Loucy (cell line): ENCODE measurements at regions not wholly inside any gene's neighbourhood (a gene's known extent, or its start where the extent isn't known, plus 50 kb on each side); places are given as distances from the start of the nearest gene placed in this dataset.

Experiments
- H2AFZ ChIP-seq: fragments of 200-600 bp; sonication (generic); 2 replicates; pipeline ENCODE4 v1.6.0; 2016; ENCODE audit warnings: antibody characterized with exemption, mild to moderate bottlenecking, low read length, moderate library complexity
- H3F3A ChIP-seq: fragments of 200-600 bp; 2 replicates; pipeline ENCODE4 v1.6.0; 2016; ENCODE audit warnings: antibody characterized with exemption, low read depth, mild to moderate bottlenecking
- H3K27me3 ChIP-seq: fragments of 200-600 bp; sonication (generic); 2 replicates; pipeline ENCODE4 v1.6.1; 2014; ENCODE audit warnings: low read length, mild to moderate bottlenecking; ENCODE audit not compliant: insufficient read depth, poor library complexity, severe bottlenecking
- H3K36me3 ChIP-seq: fragments of 200-600 bp; sonication (generic); 2 replicates; pipeline ENCODE4 v1.6.1; 2016; ENCODE audit warnings: low read length; ENCODE audit not compliant: insufficient read depth
- H3K4me1 ChIP-seq: fragments of 200-600 bp; sonication (generic); 2 replicates; pipeline ENCODE4 v1.5.1; 2014; ENCODE audit warnings: low read length, mild to moderate bottlenecking; ENCODE audit not compliant: insufficient read depth, poor library complexity, severe bottlenecking
- H3K4me2 ChIP-seq: fragments of 200-600 bp; sonication (generic); 2 replicates; pipeline ENCODE4 v1.6.0; 2014; ENCODE audit warnings: antibody characterized with exemption, low read length, low read depth, mild to moderate bottlenecking; ENCODE audit not compliant: poor library complexity, severe bottlenecking
- H3K4me3 ChIP-seq: fragments of 200-600 bp; sonication (generic); 2 replicates; pipeline ENCODE4 v1.5.1; 2014; ENCODE audit warnings: low read length, mild to moderate bottlenecking, mixed read lengths; ENCODE audit not compliant: poor library complexity, severe bottlenecking
- H3K79me2 ChIP-seq: fragments of 200-600 bp; sonication (generic); 2 replicates; pipeline ENCODE4 v1.6.1; 2014; ENCODE audit warnings: low read length; ENCODE audit not compliant: insufficient read depth
- H3K9ac ChIP-seq: fragments of 200-600 bp; sonication (generic); 2 replicates; pipeline ENCODE4 v1.6.0; 2014; ENCODE audit warnings: mild to moderate bottlenecking, low read depth, low read length, moderate library complexity; ENCODE audit not compliant: poor library complexity, severe bottlenecking
- H3K9me2 ChIP-seq: fragments of 200-600 bp; sonication (generic); replicated peaks from 2 replicates; pipeline ENCODE4 v1.6.1; 2016; ENCODE audit warnings: low read depth, low read length, mixed read lengths
- H3K9me3 ChIP-seq: fragments of 200-600 bp; sonication (generic); 2 replicates; pipeline ENCODE4 v1.6.1; 2014; ENCODE audit warnings: mild to moderate bottlenecking, antibody characterized with exemption, low read length, low read depth; ENCODE audit not compliant: insufficient read depth
- H4K20me1 ChIP-seq: fragments of 200-600 bp; sonication (generic); 2 replicates; pipeline ENCODE4 v1.6.0; 2014; ENCODE audit warnings: antibody characterized with exemption, low read length, mild to moderate bottlenecking; ENCODE audit not compliant: insufficient read depth, poor library complexity, severe bottlenecking
- EZH2phosphoT487 ChIP-seq: fragments of 200-600 bp; IDR thresholded peaks from 2 replicates; pipeline ENCODE4 v1.6.1; 2018; ENCODE audit warnings: antibody characterized with exemption, mild to moderate bottlenecking, moderate library complexity, borderline replicate concordance
- TF ChIP-seq, protein P1 (sequence below): fragments of 200-600 bp; sonication (generic); conservative IDR thresholded peaks from 2 replicates; pipeline ENCODE4 v1.5.1; 2014; ENCODE audit warnings: mild to moderate bottlenecking, antibody characterized with exemption, low read length

DNA sequence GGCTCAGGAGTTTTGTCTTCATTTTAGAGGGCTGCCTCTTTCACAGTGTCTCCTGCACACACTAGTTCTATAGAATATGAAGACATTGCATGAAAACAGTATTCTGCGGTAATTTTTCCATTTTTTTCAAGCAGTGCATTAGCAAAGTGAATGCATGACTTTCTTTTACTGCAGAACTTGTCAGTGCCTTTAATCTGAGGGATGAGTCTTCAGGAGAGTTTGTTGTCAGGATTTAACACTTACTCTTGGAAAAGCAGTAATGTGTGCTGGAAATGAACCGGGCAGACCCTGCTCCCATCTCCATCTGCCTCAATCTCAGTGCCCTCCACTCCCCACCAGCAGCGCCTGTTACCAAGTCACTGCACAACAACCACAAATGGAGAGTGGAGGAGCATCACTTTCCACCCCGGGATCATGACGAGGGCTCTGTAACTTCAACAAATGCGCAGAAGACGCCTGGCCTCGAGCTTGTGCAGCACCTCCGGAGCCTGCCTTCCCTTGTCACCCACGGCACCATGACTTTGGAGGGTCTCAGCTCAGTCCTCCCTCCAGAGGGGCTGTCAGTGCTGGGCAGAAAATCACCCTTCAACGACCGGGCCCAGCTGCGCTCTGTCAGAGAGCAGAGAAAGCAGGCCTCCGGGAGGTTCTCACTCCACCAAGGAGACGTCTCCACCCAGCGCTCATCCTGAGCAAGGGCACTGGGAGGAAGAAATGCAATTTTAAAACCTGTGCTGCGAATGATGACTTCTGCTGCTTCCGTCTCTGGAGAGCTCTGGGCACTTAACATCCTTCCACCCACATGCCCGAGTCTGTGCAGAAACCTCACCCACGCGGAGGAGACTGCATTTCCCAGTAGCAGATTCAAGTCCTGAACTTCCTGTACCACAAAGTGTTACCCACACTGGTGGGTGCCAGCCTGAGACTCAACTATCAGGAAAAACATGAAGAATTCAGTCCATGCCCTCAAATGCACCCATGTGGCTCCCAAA, 255.7 kb downstream of the ADGRD1 start:
- Histone ChIP-seq H3F3A (no peaks in the 10 kb centered on the region), H3K27me3 (no peaks in the 10 kb centered on the region), H3K4me2 (no peak overlapping the region), H3K9me3 (0 out of 2 replicates have a peak, but pooled peaks cover 4% of the 10 kb centered on the region), H3K79me2 (peaks cover 69% of the 10 kb centered on the region), H3K9ac (no peak overlapping the region), H3K36me3 (peaks cover 54% of the 10 kb centered on the region; the same call in 1 of the 2 replicates), H3K9me2 (no peaks in the 10 kb centered on the region), H2AFZ (no peak overlapping the region), H4K20me1 (peaks cover 41% of the 10 kb centered on the region), H3K4me1 (peaks cover 22% of the 10 kb centered on the region), H3K4me3 (no peak overlapping the region)
- TF ChIP-seq EZH2phosphoT487, result no peak
- TF ChIP-seq, protein P1, sequence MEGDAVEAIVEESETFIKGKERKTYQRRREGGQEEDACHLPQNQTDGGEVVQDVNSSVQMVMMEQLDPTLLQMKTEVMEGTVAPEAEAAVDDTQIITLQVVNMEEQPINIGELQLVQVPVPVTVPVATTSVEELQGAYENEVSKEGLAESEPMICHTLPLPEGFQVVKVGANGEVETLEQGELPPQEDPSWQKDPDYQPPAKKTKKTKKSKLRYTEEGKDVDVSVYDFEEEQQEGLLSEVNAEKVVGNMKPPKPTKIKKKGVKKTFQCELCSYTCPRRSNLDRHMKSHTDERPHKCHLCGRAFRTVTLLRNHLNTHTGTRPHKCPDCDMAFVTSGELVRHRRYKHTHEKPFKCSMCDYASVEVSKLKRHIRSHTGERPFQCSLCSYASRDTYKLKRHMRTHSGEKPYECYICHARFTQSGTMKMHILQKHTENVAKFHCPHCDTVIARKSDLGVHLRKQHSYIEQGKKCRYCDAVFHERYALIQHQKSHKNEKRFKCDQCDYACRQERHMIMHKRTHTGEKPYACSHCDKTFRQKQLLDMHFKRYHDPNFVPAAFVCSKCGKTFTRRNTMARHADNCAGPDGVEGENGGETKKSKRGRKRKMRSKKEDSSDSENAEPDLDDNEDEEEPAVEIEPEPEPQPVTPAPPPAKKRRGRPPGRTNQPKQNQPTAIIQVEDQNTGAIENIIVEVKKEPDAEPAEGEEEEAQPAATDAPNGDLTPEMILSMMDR, result no peak

DNA sequence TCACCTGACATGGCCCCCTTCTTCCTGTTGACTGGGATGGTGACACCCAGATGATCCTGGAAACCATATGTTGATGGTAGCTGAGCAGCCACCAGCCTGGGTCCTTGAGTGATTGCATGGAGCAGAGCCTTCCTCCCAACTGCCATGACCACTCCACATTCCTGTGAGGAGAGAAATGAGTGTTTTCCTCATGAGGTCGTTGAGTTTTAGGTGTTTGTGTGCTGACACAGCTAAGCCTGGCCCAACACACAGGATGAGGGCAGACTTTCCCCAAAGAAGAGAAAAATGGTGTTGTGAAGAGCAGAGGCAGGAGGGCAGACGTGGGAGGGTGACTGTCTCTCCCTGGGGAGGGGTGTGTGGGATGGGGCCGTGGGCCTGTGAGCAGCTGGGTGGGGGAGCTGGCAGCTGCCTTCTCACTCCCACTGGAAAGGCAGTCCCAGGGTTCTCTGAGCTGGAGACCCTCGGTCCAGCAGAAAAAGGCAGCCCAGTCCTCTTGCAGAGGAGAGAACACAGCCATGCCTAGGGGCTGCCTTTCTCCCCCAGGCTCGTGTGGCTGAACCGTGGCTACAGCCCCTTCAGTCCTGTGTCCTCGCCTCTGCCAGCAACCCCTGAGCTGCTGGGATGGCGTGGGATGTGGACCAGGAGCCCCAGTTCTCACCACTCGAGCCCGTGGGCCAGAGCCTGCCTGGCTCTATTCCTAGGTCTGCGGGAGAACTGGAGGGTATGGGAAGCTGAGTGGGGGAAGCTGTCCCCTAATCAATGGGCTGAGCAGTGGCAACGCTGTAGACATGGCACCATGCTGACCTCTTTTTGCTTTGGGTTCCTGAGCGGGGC, 257.0 kb downstream of the ADGRD1 start:
- no peaks in the 10 kb centered on the region for H3F3A ChIP-seq
- no peaks in the 10 kb centered on the region for H3K27me3 ChIP-seq
- peaks cover 30% of the 10 kb centered on the region for H4K20me1 ChIP-seq
- H3K4me1 ChIP-seq, result peaks cover 11% of the 10 kb centered on the region
- H3K9me2 ChIP-seq, result no peaks in the 10 kb centered on the region
- peaks cover 54% of the 10 kb centered on the region; the same call in 1 of the 2 replicates for H3K36me3 ChIP-seq
- H3K79me2 ChIP-seq, result peaks cover 55% of the 10 kb centered on the region; the same call in 1 of the 2 replicates
- TF ChIP-seq EZH2phosphoT487, result no peak
- TF ChIP-seq, protein P1, result no peak
- H3K9ac ChIP-seq, result no peak overlapping the region
- H2AFZ ChIP-seq, result no peak overlapping the region
- H3K4me2 ChIP-seq, result peak overlapping the region; percentile 14
- no peak overlapping the region for H3K4me3 ChIP-seq
- 0 out of 2 replicates have a peak, but pooled peaks cover 4% of the 10 kb centered on the region for H3K9me3 ChIP-seq

DNA sequence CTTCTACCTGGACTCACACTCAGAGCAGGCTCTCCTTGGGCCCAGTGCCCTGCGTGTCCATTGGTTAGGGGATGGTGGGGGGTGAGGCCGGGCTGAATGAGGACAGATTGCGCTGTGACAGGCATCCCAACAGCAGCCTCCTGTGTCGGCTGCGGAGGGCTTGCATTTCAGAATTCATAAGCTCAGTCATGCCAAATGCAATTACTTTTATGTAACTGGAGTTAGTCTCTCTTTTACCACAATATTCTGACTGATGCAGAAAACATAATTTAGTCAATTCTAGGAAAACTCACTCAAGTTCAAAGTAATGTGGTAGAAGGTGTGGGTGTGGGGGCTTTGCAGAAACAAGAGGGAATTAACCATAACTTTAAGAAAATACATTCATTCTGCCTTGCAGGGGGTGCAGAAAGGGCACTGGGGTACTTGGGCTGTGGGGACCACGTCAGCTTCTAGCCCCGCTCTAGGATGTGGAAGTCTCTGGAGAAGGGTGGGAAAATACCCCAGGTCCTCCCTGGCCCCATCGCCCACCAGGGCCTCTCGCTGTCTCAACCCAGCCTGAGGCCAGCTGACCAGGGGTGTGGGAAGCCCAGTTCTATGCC, 257.7 kb downstream of the ADGRD1 start:
- Histone ChIP-seq H3K9ac (no peak overlapping the region), H3K4me2 (peak overlapping the region; percentile 14), H2AFZ (no peak overlapping the region), H3K4me3 (no peak overlapping the region), H3K79me2 (peaks cover 52% of the 10 kb centered on the region; the same call in 1 of the 2 replicates), H3F3A (no peaks in the 10 kb centered on the region), H4K20me1 (peaks cover 27% of the 10 kb centered on the region), H3K36me3 (peaks cover 54% of the 10 kb centered on the region; the same call in 1 of the 2 replicates), H3K9me3 (0 out of 2 replicates have a peak, but pooled peaks cover 4% of the 10 kb centered on the region), H3K9me2 (no peaks in the 10 kb centered on the region), H3K4me1 (peaks cover 10% of the 10 kb centered on the region), H3K27me3 (no peaks in the 10 kb centered on the region)
- TF ChIP-seq, protein P1, result no peak
- no peak for TF ChIP-seq EZH2phosphoT487
